Activated CD8-positive, alpha-beta memory T cell treated with anti-CD3 and anti-CD28 coated beads, Interleukin-2, amount 50 U/mL, for 1 hour (primary cell): ENCODE measurements at regions not wholly inside any gene's neighbourhood (a gene's known extent, or its start where the extent isn't known, plus 50 kb on each side); places are given as distances from the start of the nearest gene placed in this dataset.

Experiments
- DNase-seq: peaks from one replicate; pipeline ENCODE4 v3.0.0-alpha.2; 2020; ENCODE audit errors: extremely low read depth

GRCh38 chr6:44012078-44012493 lies 115.2 kb downstream of the MRPL14 start:
- no peak for DNase-seq

- DNase-seq: no peak
These were observed 115.8 kb downstream of the MRPL14 start for GRCh38 chr6:44011350-44011920.

GRCh38 chr6:44010411-44011349 lies 116.6 kb downstream of the MRPL14 start:
- no peak for DNase-seq

GRCh38 chr6:44009425-44010321 lies 117.6 kb downstream of the MRPL14 start:
- DNase-seq: no peak

- no peak for DNase-seq
These were observed 118.4 kb downstream of the MRPL14 start for GRCh38 chr6:44008821-44009370.

- no peak for DNase-seq
These were observed 119.2 kb downstream of the MRPL14 start for GRCh38 chr6:44007818-44008621.

GRCh38 chr6:44006872-44007303 lies 120.4 kb downstream of the MRPL14 start:
- no peak for DNase-seq

- DNase-seq: no peak
These were observed 121.0 kb downstream of the MRPL14 start for GRCh38 chr6:44006123-44006871.

GRCh38 chr6:44005507-44005903 lies 121.7 kb downstream of the MRPL14 start:
- no peak for DNase-seq

- DNase-seq: no peak
These were observed 122.4 kb downstream of the MRPL14 start for GRCh38 chr6:44004625-44005506.

GRCh38 chr6:44004136-44004535 lies 123.1 kb downstream of the MRPL14 start:
- no peak for DNase-seq

GRCh38 chr6:44003345-44004061 lies 123.7 kb downstream of the MRPL14 start:
- DNase-seq: no peak

- peak; percentile 5 for DNase-seq
These were observed 124.5 kb downstream of the MRPL14 start for GRCh38 chr6:44002593-44003344.

- DNase-seq: no peak
These were observed 125.1 kb downstream of the MRPL14 start for GRCh38 chr6:44002067-44002592.

- DNase-seq: no peak
These were observed 125.8 kb downstream of the MRPL14 start for GRCh38 chr6:44001318-44002066.

GRCh38 chr6:44000164-44000842 lies 126.9 kb downstream of the MRPL14 start:
- DNase-seq: no peak
